Mammary epithelial cell (primary cell): ENCODE measurements at regions not wholly inside any gene's neighbourhood (a gene's known extent, or its start where the extent isn't known, plus 50 kb on each side); places are given as distances from the start of the nearest gene placed in this dataset.

Experiments used
- CTCF ChIP-seq, 2 donors: IDR thresholded peaks in 1 of 2; conservative IDR thresholded peaks in 1 of 2; 2 replicates each; pipeline ENCODE4 v1.5.1; 2011 to 2012; ENCODE audit warnings: inconsistent platforms in 2 of 2, low read length in 2 of 2, mild to moderate bottlenecking in 2 of 2, control low read depth in 1 of 2, low read depth in 1 of 2; ENCODE audit not compliant: insufficient read depth in 1 of 2; ENCODE audit errors: extremely low read depth in 1 of 2
- EZH2 ChIP-seq: IDR thresholded peaks from 2 replicates; pipeline ENCODE4 v1.6.1; 2012; ENCODE audit warnings: low read length, inconsistent platforms, borderline replicate concordance

DNA sequence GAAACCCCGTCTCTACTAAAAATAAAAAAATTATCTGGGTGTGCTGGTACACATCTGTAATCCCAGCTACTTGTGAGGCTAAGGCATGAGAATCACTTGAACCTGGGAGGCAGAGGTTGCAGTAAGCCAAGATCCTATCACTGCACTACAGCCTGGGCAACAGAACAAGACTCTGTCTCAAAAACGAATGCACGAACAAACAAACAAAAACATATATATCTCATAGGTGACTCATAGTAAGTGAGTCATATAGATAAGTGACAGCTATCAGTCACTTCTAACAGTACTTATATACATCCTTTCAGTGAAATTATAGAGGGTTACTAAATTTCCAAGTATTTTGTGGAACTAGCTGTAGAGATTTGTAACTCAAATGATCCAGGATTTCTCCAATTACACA is 127.3 kb upstream of the FIGN start:
- TF ChIP-seq CTCF (conservative IDR thresholded peaks at IDR 0.05 in 1 of 2, IDR thresholded peaks at IDR 0.05 in 1 of 2; ENCODE audit: extremely low read depth in 1 of 2, insufficient read depth in 1 of 2, low read depth in 1 of 2, low read length in 2 of 2) (no peak), EZH2 (no peak)
